Activated CD4-positive, alpha-beta T cell treated with anti-CD3 and anti-CD28 coated beads, Interleukin-2, Interleukin-6, amounts not matched to agents 100 ng/mL and 50 ng/mL, durations not matched to agents 16 hours and 8 hours (primary cell): ENCODE measurements at regions not wholly inside any gene's neighbourhood (a gene's known extent, or its start where the extent isn't known, plus 50 kb on each side); places are given as distances from the start of the nearest gene placed in this dataset.

Experiments used
- DNase-seq: peaks from one replicate; pipeline ENCODE4 v3.0.0-alpha.2; 2020

DNA sequence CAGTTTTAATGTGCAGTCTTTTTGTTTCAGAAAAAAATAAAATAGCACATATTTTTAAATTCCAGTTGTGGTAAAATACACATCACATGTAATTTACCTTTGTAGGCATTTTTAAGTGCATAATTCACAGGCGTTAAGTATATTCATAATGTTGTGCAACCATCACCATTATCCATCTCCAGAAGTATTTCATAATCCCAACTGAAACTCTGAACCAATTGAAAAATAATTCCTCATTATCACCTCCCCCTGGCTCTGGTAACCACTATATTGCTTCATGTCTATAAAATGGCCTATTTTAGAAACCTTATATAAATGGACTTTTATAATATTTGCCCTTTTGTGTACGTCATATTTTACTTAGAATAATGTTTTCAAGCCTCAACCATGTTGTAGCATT lies 756.5 kb upstream of the KLHL1 start:
- DNase-seq: no peak

DNA sequence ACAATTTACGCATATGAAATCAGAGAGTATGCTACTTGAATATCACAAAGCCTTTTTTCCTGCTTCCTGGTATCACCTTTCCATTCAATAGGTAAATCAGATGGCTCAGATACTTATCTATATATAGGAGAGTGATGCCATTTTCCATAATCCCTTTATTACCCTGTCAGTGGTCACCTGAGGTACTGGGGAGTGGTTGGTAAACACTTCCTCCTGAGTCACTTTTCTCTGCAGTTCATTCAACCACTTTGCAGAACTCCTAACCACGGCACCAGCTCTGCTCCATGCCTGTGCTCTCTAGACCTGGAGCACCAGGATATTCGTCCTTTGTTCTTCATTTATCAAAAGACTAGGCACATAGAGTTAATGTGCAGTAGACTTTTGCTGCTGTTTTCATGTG lies 748.5 kb upstream of the KLHL1 start:
- no peak for DNase-seq

DNA sequence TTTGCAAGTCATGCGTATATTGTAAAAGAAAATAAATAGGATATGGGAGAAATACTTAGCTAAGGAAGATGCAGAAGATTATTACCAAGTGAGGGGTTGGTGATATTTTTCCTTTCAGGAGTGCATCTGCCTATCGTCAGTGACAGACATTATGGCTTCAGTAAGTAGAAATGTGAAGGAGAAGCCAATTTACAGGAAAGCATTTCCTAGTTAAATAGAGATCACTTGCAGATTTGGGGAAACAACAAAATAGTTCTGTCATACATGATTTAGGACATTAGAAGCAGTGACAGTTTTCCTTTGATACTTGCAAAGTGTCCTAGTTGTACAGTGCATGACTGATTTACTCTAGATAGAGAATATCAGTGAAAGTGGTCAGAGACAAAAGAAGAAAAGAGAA lies 747.8 kb upstream of the KLHL1 start:
- DNase-seq: no peak

DNA sequence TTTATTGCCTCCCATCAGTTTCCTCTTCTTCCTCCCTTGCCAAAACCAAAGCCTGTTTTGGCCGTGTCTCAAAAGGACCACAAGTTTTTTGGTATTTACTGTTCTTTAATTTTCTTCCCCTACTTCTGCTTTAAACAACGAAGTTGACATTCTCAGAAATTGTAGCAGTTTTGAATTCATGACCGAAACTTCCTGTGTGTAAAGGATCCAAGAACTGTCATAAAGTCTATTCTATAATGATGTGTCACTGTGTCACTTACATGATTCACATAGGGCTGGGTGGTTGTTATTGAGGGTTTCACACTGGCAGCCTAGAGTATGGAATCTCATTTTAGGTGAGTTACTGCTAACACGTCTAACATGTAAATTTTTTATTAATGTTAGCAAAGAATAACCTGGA lies 741.0 kb upstream of the KLHL1 start:
- peak; percentile 15 for DNase-seq

DNA sequence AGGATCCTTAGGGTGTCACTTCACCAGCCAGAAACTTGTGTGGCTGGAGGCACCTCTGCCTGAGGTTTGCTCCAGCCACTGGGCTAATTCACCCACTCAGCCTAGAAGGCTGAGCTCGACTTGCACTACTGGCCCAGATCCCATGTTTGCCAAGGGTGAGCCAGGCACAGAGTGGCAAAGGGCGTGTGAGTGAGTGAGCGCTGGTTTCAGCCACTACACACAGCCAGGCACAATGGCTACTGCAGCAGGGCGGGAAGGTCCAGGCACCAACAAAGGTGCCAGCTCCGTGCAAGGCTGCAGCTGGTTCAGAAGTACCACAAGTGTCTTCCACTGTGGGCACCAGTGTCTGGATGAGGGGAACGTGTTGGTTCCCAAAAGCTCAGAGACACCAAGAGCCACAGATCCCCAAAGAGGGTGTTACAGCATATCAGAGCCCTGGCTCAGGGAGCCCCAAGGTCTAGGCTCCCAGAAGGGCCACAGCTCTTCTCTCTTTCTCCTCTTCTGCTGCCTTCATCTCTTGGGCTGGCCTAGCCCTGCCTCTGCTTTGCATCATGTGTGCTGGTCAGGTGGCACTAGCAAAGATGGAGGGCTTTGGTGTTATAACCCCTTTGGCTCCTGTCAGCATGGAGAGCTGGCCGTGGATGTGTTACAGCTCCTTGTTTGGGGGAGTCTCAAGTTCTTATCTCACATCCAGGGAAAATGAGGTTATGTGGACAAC lies 736.3 kb upstream of the KLHL1 start:
- no peak for DNase-seq

DNA sequence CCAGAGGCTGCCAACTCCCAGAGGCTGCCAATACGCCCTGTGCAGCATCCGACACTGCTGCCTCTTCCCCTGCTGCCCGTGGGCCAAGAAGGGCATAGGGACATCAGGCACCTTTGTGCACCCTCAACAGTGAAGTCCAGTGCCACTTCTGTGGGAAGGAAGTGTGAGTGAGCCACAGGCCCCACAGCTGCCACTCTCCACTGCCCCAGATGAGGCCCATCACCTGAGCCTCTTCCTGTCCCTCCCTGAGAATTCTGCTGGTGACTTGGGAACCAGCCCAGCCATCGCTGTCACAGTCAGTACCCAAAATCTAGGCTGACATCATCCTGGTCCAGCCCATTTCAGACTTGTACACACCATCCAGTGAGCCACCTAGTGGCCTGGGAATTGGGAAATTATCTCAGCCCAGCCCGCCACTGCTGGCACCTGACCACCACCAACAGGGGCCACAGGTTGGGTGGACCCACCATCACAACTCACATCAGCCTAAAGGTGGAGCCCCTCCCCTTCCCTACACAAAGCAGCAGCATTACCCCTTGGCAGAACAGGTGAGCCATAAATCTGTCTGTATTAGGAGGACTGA lies 733.9 kb upstream of the KLHL1 start:
- no peak for DNase-seq

DNA sequence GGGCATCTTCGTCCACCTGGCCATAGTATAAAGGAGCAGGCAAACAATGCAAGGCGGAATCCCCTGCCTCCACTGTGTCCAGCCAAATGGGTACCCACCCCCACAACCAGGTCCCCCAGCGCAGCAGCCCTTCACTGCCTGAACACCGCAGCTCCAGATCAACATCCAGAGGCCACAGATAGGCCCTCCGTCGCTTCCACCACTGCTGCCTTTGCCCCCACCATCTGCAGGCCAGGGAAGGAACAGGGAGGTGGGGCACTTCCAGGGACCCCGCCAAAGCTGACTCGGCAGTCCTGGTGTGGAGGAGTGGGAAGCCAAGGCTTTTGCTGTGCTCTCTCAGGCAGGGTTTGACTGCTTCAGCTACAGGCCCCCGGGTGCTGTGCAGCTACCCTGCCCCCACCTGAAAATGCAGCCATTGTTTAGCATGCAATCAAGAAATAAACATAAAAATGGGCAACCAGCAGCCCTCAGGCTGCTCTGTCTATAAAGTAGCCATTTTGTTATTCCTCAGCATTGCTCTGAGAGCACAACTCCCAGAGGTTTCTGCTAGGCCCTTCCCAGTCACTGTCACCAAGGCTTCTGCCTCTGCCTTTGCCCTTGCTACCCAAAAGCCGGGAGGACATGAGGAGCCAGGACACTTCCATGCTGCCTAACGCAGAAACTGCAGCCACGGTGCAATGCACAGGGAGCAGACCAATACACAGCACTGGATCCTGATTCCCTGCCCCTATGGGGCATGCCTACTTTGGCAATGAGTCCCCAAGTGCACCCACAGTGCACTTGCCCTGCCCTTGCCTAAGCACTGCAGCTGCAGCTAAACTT lies 733.2 kb upstream of the KLHL1 start:
- DNase-seq: no peak

DNA sequence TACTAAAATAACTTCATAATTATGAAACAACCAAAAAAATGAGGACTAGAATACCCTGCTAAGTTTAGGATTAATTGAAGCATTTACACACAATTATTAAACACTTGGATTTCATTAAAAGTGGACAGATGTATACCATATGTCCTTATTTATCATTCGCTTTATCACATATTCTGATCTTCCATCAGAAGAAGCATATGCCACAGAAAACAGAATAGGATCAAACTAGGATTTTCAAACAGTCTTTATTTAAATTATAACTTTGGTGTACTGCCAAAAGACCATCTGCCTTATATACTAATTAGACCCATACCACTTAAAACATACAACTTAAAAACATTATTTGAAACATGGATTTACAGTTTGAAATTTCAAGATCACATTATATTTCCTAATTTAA lies 727.1 kb upstream of the KLHL1 start:
- no peak for DNase-seq

DNA sequence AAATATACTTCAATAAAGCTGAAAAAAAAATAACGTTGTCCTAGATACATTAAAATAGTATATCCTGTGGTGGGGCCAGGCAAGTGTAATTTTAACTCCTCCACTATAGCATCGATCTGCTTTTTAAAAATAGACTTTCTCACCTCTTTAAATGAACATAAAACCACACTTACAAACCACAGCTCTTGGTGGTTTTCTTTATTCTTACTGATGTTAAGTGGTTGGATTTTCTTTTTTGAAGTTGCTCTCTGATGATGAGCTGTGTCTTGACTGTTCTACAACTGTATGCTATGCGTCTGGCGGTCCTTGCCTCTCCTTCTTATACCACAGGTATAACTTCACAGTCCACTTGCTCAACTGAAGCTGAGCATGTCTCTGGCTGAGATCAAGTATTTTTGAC lies 721.5 kb upstream of the KLHL1 start:
- no peak for DNase-seq

DNA sequence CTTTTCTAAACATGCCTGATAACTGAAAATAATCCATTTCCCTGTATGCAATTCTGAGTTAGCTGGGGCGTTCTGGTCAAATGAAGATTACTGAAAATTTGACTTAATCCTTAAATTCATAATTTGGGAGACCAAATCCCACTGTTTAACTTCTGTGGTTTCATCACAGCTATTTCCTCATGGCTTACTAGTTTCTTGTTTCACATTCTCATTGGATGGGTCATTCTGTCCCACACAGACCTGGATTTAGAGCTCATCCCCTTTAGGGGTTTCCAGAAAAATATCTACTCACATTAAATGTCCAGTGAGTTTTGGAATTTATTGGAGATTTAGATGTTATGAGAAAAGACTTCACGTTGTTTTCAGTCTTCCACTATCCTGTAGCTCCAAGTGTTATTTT lies 709.3 kb upstream of the KLHL1 start:
- DNase-seq: no peak

DNA sequence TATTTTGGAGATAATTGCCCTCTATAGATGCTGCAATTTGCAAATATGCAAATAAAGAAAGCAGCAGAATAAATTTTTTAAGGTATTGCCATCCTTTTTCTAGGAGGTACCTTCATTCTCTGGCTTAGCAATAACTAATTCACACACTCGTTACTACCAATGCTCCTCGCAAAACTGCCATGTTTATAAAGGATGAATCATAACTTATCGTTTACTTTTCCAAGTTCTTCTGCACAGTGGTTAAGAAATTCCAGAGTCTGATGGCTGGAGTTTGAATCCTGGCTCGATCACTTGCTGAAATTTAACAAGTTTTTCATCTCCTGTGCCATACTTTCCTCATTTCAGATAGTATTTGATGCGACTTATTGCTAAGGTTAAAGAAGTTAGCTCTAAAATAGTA lies 708.6 kb upstream of the KLHL1 start:
- DNase-seq: no peak

DNA sequence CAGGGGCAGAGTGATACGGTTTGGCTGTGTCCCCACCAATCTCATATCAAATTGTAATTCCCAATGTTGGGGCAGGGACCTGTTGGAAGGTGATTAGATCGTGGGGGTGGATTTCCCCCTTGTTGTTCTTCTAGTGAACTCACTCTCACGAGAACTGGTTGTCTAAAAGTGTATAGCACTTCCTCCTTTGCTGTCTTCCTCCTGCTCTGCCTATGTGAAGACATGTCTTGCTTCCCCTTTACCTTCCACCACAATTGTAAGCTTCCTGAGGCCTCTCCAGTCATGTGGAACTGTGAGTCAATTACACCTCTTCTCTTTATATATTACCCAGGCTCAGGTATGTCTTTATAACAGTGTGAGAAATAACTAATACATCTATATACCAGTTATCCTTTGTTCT lies 706.4 kb upstream of the KLHL1 start:
- no peak for DNase-seq

DNA sequence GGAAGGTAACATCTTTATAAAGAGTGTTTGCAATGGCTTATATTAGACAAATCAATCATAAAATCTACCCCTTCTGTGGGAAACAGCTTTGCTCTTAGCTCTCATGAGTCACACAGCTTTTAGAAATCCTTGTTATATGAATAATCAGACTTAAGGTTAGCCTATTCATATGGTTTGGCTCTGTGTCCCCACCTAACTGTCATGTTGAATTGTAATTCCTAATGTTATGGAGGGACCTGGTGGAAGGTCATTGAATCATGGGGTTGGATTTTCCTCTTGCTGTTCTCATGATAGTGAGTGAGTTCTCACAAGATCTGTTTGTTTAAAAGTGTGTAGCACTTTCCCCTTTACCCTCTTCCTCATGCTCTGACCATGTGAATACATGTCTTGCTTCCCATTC lies 704.2 kb upstream of the KLHL1 start:
- no peak for DNase-seq

DNA sequence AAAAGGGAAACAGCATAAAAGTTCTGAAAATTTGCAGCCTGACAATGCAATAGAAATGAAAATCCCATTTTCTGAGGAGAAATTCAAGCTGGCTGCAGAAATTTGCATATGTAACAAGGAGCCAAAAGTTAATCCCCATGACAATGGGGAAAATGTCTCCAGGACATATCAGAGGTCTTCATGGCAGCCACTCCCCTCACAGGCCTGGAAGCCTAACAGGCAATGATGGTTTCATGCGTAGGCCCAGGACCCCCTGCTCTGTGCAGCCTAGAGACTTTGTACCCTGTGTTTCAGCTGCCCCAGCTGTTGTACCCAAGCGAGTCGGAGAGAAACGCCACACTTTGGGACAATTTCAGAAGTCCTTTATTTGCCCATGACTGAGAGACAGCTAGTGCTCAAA lies 701.3 kb upstream of the KLHL1 start:
- no peak for DNase-seq

DNA sequence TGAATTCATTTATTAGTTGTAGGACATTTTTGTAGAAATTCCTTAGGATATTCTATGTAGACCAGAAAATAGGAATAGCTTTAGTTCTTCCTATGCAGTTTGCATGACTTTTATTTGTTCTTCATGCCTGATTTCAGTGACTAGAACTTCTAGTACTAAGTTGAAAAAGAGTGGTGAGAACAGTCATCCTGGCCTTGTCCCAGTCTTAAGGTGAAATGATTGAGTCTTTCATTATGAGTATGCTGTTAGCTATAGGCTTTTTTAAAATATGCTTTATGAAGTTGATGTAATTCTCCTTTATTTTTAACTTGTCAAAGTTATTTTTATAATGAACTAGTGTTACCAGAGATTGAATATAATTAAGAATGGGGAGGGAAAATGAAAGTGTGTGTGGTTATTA lies 690.1 kb upstream of the KLHL1 start:
- no peak for DNase-seq

DNA sequence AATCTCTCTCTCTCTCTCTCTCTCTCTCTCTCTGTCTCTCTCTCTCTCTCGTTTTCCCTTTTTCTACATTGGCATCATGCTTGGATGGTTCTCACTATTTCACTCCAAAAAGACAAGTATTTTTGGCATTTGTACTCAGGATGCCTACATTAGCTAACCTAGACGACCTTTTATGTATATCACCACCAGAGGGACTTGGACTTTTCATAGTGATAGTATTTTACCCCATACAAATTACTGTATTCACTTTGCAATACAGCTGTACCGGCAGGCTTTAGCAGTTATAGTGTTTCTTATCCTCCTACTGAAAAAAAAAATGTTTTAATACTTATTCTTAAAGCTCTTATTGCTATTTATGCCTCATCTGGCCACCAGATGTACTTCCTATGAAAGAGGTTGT lies 687.2 kb upstream of the KLHL1 start:
- DNase-seq: no peak

DNA sequence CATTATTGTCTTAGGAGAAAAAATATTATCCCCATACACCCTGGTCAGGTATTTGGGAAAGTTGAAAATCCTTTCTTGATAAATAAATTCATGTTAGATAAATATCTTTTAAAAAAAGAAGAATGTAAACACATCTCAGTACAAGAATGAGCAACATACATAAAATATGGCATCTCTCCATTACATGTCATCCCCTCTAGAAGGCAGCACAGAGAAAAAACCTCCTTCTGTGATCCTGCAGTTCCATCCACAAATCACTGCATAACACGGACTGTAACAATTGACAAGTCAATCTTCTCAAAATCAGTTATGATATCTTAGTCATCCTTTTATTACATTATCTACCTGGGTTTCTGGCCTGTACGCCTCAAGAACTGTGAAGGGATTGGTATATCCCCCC lies 683.9 kb upstream of the KLHL1 start:
- no peak for DNase-seq

DNA sequence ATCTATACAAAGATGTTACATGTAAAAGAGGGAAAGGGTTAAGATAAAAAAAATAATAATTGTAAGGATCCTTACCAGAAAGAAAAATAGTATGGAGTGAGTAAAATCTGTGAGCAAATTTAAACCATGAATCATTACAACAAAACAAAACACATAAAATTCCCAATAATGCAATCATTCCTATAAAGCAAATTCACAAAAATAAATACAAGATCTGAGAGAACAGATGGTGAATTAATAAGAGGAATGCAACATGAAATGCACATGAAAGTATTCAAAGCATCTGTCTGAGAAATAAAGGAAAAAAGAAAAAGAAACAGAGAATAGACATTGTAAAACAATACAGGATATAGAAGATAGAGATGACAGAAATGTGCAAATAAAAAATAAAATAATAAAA lies 681.5 kb upstream of the KLHL1 start:
- no peak for DNase-seq

DNA sequence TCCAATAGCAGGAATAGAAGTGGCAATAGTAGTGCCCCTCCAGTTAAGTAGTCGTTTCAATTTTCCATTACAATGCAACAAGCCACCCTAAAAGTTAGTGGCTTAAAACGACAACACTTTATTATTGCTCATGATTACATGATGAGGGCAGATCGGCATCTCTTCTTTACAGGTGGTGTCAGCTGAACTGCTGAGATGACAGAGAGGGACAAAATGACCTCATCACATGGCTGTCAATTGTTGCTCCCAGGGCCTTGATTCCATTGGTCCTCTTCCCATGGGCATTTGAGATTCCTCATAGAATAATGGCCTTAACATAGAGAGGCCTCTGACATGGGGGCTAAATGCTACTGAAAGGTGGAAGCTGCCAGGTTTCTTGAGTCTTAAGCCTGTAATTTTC lies 679.8 kb upstream of the KLHL1 start:
- DNase-seq: no peak

DNA sequence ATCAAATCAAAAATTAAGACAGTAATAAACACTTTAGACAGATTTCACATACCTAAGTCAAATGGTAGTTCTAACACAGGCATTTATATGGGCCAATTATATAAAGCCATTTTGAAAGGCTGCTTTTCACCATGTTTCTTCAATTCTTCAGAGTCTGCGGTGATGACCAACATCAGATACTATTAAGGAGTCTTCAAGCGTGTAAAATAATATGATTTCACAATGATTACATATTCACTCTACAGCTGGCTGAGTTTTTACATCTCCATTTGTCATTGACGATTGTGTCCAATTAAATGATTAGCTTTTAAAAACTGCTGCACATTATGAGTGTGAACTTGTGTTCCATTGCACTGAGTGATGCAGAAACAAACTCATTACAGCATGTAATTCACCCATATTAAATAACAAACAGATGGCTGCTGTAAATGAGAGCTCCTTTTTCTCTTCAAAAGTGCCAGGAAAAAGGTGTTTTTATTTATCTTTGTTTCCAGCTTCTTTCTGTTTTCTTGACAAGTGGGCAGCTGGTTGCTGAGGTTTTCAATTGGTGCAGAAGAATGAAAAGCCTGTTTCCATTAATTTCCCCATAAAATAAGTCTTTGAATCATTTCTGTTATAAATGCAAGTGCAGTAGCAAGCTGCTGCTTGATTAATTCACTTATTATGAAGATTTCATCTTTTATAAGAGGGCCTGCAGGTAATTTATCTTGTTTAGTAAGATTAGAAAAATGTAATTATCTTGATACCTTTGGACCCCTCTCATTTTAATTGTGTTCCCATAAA lies 676.1 kb upstream of the KLHL1 start:
- no peak for DNase-seq

DNA sequence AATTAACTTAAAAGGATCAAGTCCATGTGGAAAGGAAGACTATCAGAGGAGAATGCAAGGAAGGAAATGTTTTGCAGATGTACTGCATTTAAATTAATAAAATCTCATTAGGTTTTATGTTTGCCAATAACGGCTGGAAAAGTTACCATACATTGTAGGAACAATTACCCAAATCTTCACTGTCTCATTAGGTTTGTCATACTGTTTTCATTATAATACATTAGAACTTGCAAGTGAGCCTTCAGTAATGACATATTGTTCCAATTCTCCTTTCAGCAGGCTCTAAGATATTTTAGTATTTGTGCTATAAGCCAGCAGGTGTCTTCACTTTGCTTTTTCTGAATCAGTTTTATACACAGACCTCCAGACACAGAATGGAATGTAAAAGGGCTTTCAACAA lies 661.6 kb upstream of the KLHL1 start:
- DNase-seq: no peak

DNA sequence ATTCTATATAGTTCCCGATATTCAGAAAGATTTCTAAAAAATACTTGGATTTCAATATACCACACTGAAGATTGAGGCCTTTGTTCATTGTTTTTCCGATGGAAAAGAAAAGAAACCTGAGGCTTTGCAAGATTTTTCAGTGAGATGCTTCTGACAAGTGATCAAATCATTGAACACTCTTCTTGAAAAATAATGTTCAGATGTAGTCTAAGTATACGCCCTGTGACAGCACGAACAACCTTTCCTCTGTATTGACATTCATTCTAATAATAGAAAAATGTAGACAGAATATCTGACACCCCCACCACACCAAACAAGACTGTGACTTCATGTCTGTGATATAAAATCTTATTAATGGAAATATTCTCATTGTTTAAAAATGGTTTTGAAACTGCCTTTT lies 650.7 kb upstream of the KLHL1 start:
- no peak for DNase-seq

DNA sequence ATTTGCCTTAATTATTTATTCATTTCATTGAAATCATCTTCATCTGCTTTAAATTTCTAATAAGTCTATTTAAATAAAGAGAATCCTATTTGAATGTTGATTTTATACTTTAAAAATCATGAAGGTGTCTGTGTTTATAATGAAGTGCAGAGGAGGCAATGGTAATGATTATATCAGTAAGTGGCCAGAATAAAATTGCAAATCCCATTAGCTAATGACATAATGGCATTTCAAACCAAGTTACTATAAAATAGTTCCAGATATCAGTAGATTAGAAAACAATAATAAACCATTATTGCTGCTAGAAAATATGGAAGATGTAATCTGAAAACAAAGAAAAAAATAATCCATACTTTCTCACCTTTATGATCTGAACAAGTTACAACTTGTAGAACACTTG lies 647.8 kb upstream of the KLHL1 start:
- DNase-seq: no peak

DNA sequence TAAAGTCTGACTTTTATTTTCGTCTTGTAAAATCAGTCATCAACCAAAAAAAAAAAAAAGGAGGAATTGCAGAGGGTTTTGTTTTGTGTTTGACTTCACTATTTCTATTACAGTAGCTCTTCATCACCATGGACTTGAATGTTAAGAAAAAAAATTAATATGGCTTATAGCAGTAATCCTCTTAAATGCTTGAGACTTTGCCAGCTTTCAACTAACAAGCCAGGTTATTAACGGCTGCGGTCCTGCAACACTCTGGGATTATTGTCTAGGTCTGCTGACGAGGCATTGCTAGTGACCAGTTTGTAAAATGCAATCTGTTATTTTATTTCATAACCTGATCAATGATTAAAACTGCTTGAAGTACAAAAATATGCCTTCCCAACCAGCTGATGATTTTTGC lies 647.2 kb upstream of the KLHL1 start:
- no peak for DNase-seq
